22Rv1 (cell line): ENCODE measurements at regions not wholly inside any gene's neighbourhood (a gene's known extent, or its start where the extent isn't known, plus 50 kb on each side); places are given as distances from the start of the nearest gene placed in this dataset.

ENCODE experiments used
- H3K27ac ChIP-seq: fragments of 450-650 bp; 2 replicates; pipeline ENCODE4 v1.5.1; 2017
- CTCF ChIP-seq: fragments of 450-650 bp; IDR thresholded peaks from 2 replicates; pipeline ENCODE4 v1.5.1; 2017; ENCODE audit warnings: mild to moderate bottlenecking
- ZFX ChIP-seq: fragments of 450-650 bp; IDR thresholded peaks from 2 replicates; pipeline ENCODE4 v1.6.1; 2017; ENCODE audit warnings: antibody characterized with exemption, borderline replicate concordance

GRCh38 chrX:138859421-138859820, 147.9 kb upstream of the FGF13 start:
- TF ChIP-seq CTCF (no peak), ZFX (no peak)
- H3K27ac ChIP-seq: no peak overlapping the region

GRCh38 chrX:138858951-138859350, 147.4 kb upstream of the FGF13 start:
- H3K27ac ChIP-seq: no peak overlapping the region
- no peak for TF ChIP-seq CTCF

GRCh38 chrX:138858438-138858837, 146.9 kb upstream of the FGF13 start:
- TF ChIP-seq CTCF: no peak
- no peak for TF ChIP-seq ZFX
- H3K27ac ChIP-seq: no peak overlapping the region

GRCh38 chrX:138856881-138857604, 145.5 kb upstream of the FGF13 start:
- no peak overlapping the region for H3K27ac ChIP-seq
- TF ChIP-seq ZFX (no peak), CTCF (no peak)

GRCh38 chrX:138853936-138854335, 142.4 kb upstream of the FGF13 start:
- H3K27ac ChIP-seq: no peak overlapping the region
- TF ChIP-seq CTCF: no peak
- no peak for TF ChIP-seq ZFX

- no peak overlapping the region for H3K27ac ChIP-seq
- TF ChIP-seq CTCF (no peak), ZFX (no peak)
These were observed 138.0 kb upstream of the FGF13 start for GRCh38 chrX:138849521-138849920.

- no peak overlapping the region for H3K27ac ChIP-seq
- TF ChIP-seq ZFX (no peak), CTCF (no peak)
These were observed 136.4 kb upstream of the FGF13 start for GRCh38 chrX:138847930-138848329.
